ENCODE measurements at regions not wholly inside any gene's neighbourhood (a gene's known extent, or its start where the extent isn't known, plus 50 kb on each side); places are given as distances from the start of the nearest gene placed in this dataset.

DNA sequence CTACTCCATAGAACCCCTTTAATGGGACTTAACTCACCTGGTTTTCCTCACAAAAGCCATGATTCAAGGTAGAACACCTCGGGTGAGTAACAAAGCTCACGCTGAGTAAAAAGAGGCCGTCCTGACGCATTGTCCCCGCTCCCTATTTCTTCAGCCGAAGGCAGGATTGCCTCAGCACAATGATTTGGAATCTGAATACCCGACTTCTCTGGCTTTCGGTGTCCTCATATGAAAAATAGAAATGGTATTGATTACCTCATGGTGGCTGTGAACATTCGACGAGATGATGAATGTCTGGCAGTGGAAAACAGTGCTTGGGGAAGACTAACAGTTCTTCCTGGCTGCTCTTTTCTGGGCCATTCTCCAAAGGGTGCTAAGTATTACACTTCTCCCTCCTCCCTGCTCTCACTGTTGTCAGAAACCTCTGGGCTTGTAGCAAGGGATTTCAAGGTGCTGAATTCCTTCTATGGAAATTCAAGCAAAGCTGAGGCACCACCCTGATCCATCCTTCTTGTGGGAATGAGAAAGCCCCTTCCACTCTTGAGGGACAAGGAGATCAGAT lies 148.3 kb downstream of the C1orf94 start:
- ATAC-seq (ENCODE audit: poor library complexity) = no peak
- intact Hi-C loops (cut with DNase I) = no loop called here
- no peak for DNase-seq

- DNase-seq (no peak), ATAC-seq (ENCODE audit: poor library complexity) (no peak)
- intact Hi-C loops (cut with DNase I) = no loop called here
Measured at GRCh38 chr1:34328281-34328799, 151.6 kb downstream of the C1orf94 start.

GRCh38 chr1:34330061-34330460 lies 153.4 kb downstream of the C1orf94 start:
- DNase-seq (no peak), ATAC-seq (ENCODE audit: poor library complexity) (no peak)
- intact Hi-C loops (cut with DNase I) = no loop called here

GRCh38 chr1:34331020-34331926 lies 154.6 kb downstream of the C1orf94 start:
- ATAC-seq (ENCODE audit: poor library complexity) (no peak), DNase-seq (no peak)
- intact Hi-C loops (cut with DNase I) = no loop called here

GRCh38 chr1:34332996-34333395 lies 156.3 kb downstream of the C1orf94 start:
- ATAC-seq (ENCODE audit: poor library complexity) (no peak), DNase-seq (no peak)
- intact Hi-C loops (cut with DNase I) = no loop called here

- intact Hi-C loops (cut with DNase I) = no loop called here
- ATAC-seq (ENCODE audit: poor library complexity) = no peak
- DNase-seq = no peak
Measured at GRCh38 chr1:34338871-34339270, 162.2 kb downstream of the C1orf94 start.

DNA sequence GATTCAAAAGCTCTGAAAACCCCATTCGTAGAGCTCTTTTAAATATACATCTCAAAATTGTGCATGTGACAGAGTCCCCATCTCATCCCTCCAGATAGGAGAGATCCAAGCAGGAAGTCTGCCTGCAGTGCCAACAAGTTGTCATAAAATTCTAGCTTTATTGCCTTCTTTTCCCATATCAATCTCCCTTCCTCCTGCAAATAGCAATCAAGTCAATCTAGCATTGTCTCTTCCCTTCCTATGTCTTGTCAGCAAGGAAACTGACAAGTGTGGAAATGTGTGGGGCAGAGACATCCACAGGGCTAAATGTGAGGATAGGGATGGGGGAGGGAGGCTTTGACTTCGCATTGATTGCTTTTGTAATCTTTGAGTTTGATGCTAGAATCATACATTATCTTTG lies 165.2 kb downstream of the C1orf94 start:
- no peak for ATAC-seq (ENCODE audit: poor library complexity)
- no peak for DNase-seq
- intact Hi-C loops (cut with DNase I) = no loop called here

DNA sequence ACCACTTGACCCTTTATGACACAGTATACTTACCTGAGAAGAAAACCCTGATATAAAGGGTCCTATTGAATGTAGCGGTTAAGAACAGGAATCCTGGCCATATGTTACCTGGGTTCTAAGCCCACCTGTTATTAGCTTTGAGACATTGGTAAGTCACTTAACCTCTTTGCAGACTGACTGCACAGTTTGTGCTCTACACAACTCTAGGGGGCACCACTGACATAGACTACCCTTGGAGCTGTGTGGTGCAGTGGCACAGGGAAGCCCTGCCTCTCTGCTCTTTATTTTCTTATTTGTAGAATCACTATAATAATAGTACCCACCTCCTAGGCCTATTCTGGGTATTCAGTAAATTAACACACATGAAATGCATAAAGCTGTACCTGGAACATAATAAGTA lies 165.6 kb downstream of the C1orf94 start:
- no peak for ATAC-seq (ENCODE audit: poor library complexity)
- no peak for DNase-seq
- intact Hi-C loops (cut with DNase I) = no loop called here

- intact Hi-C loops (cut with DNase I) = no loop called here
- no peak for ATAC-seq (ENCODE audit: poor library complexity)
- DNase-seq = no peak
Measured at GRCh38 chr1:34346128-34346527, 169.4 kb downstream of the C1orf94 start.

DNA sequence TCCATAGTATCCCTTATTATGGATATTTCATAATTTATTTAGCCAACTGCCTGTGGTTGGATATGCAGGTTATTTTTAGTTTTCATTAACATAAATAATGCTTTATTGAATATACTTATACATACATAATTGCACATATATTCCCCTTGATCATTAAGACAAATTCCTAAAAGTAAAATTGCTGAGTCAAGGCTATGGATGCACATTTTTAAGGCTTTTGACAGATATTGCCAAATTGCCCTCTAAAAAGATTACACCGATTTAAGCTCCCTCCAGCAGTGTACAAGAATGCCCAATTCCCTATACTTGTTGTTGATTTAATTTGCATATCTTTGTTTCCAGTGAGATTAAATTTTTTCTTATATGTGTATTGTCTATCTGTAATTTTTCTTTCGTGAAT lies 176.7 kb downstream of the C1orf94 start:
- ATAC-seq (ENCODE audit: poor library complexity) = no peak
- no peak for DNase-seq
- intact Hi-C loops (cut with DNase I) = no loop called here

GRCh38 chr1:34354367-34354766 lies 177.7 kb downstream of the C1orf94 start:
- DNase-seq (no peak), ATAC-seq (ENCODE audit: poor library complexity) (no peak)
- intact Hi-C loops (cut with DNase I) = no loop called here

GRCh38 chr1:34356853-34357252 lies 180.1 kb downstream of the C1orf94 start:
- no peak for DNase-seq
- ATAC-seq (ENCODE audit: poor library complexity) = peak; percentile 51
- intact Hi-C loops (cut with DNase I) = no loop called here

DNA sequence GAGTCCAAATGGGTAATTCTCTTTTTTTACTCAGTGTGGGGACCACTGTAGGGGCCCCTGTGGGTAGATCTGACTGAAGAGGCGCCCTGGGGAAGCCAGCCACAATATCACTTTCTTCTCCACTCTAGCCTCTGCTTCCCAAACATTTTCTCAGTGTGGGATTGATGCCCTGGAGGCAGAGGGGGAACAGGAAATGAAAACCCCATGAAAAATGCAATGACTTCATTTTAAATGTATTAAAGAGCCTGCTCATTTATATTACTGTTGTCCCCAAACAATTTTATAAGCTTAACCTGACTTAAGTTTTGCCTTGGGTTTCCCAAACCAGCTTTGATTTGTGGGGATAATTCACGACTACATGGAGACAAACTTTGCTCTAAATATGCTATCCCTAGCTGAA lies 181.9 kb downstream of the C1orf94 start:
- intact Hi-C loops (cut with DNase I) = no loop called here
- no peak for DNase-seq

GRCh38 chr1:34359411-34359810 lies 182.7 kb downstream of the C1orf94 start:
- DNase-seq (no peak), ATAC-seq (ENCODE audit: poor library complexity) (no peak)
- intact Hi-C loops (cut with DNase I) = no loop called here

More for the DNA sequence above, 181.9 kb downstream of the C1orf94 start:
- no peak for ATAC-seq (ENCODE audit: poor library complexity)

GRCh38 chr1:34360574-34360973 lies 183.9 kb downstream of the C1orf94 start:
- no peak for ATAC-seq (ENCODE audit: poor library complexity)

GRCh38 chr1:34361121-34361520 lies 184.4 kb downstream of the C1orf94 start:
- intact Hi-C loops (cut with DNase I) = no loop called here
- no peak for DNase-seq
- no peak for ATAC-seq (ENCODE audit: poor library complexity)

More at GRCh38 chr1:34360574-34360973, 183.9 kb downstream of the C1orf94 start:
- intact Hi-C loops (cut with DNase I) = no loop called here
- DNase-seq = no peak

GRCh38 chr1:34361781-34362357 lies 185.2 kb downstream of the C1orf94 start:
- intact Hi-C loops (cut with DNase I) = no loop called here
- no peak for ATAC-seq (ENCODE audit: poor library complexity)
- DNase-seq = no peak

GRCh38 chr1:34362949-34363348 lies 186.2 kb downstream of the C1orf94 start:
- DNase-seq = no peak
- intact Hi-C loops (cut with DNase I) = no loop called here
- ATAC-seq (ENCODE audit: poor library complexity) = no peak

GRCh38 chr1:34363447-34363846 lies 186.7 kb downstream of the C1orf94 start:
- no peak for DNase-seq
- intact Hi-C loops (cut with DNase I) = no loop called here
- ATAC-seq (ENCODE audit: poor library complexity) = no peak

GRCh38 chr1:34363915-34364314 lies 187.2 kb downstream of the C1orf94 start:
- intact Hi-C loops (cut with DNase I) = no loop called here
- ATAC-seq (ENCODE audit: poor library complexity) = no peak
- DNase-seq = no peak

Data from Right ventricle myocardium superior (tissue), 1 donor.